HG02840 (cell line): ENCODE measurements at regions not wholly inside any gene's neighbourhood (a gene's known extent, or its start where the extent isn't known, plus 50 kb on each side); places are given as distances from the start of the nearest gene placed in this dataset.
"Not testable (repeated sequence)": the region's sequence is repeated elsewhere in the genome, so short reads cannot be mapped to it uniquely, and the experiment has no call there.

Experiments used
- ATAC-seq: cut with Tn5 transposase; IDR thresholded peaks from one replicate; pipeline ENCODE4 v1.9.1; 2021; ENCODE audit warnings: mild to moderate bottlenecking, moderate library complexity, moderate number of reproducible peaks; ENCODE audit not compliant: unreplicated experiment, low FRiP score

- no peak for ATAC-seq
These were observed 192.2 kb downstream of the MCHR2 start for GRCh38 chr6:99801805-99802204.

DNA sequence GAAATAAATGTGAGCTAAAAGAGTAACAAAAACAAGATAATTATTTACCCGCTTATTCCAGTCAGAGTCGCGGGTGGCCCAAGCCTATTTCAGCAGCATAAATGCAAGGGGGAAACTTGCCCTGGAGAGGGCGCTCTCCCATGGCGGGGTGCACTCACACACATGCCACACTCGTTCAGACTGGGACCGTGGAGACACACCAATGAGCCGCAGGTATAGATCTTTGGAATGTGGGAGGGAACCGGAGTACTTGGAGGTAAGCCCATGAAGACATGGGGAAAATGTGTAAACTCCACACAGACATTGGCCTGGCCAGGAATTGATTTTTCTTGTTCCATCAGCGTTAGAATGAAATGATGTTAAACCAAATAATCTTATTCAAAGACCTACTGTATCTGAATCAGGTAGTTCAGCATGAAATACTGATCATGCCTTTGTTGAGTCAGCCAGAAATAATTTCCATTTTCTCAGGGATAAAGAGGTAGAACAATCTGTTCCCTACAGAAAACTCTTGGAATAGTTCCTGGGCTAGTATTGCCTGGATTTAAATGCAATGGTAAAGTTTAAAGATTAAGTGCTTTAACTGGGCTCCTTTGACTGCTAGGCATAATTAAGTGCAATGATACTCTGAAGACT, 191.5 kb downstream of the MCHR2 start:
- ATAC-seq, result no peak

DNA sequence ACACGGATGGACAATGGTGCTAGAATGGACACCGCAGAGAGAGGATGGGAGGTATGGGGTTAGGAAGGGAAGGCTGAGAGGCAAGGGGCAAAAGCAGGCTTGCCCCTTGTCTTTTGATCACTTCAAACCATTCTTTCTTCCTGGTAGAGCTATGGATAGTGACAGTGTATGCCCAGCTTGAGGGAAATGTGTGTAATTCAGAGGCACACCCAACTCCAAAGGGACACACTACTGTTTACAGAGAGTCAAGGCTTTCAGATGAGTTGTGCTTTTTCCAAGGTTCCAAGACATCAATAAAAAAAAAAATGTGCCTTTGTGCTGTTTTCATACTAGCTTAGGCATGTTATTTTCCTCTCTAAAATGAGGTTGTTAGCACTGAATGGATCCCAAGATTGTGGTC, 185.0 kb downstream of the MCHR2 start:
- ATAC-seq, result no peak

DNA sequence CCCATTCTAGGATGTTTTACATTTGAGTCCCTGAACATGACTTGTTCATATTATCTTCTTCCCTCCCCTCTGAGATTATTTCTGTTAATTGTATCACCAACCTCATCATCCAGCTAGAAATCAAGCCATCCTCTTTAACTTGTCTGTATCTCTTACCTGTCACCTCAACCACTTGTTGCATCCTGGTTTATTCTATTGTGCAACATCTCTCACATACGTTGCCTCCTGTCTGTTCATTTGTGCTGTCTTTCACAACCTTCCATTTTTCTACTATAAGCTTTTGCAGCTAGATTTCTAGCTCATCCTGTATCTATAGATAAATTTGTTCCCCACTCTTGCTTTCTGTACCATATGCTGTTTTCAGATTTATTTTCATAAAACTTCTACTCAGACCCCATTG, 183.7 kb downstream of the MCHR2 start:
- ATAC-seq, result no peak

GRCh38 chr6:99810942-99811620, 182.9 kb downstream of the MCHR2 start:
- ATAC-seq, result no peak

GRCh38 chr6:99811636-99812035, 182.4 kb downstream of the MCHR2 start:
- ATAC-seq, result no peak

DNA sequence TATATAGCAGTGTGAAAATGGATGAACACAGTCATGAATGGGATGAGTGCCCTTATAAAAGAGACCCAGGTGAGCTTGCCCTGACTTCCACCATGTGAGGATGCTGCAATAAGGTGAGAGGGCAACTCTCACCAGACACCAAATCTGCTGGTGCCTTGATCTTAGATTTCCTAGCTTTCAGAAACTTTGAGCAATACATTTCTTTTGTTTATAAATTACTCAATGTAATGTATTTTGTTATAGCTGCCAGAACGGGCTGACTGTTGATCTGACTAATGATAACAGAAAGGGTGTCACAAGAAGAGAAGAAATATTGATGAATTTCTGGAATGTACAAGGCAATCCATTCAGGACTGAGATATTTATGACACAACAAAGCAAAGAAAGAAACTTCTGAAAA, 180.5 kb downstream of the MCHR2 start:
- no peak for ATAC-seq

- ATAC-seq, result no peak
These were observed 179.6 kb downstream of the MCHR2 start for GRCh38 chr6:99814230-99814928.

DNA sequence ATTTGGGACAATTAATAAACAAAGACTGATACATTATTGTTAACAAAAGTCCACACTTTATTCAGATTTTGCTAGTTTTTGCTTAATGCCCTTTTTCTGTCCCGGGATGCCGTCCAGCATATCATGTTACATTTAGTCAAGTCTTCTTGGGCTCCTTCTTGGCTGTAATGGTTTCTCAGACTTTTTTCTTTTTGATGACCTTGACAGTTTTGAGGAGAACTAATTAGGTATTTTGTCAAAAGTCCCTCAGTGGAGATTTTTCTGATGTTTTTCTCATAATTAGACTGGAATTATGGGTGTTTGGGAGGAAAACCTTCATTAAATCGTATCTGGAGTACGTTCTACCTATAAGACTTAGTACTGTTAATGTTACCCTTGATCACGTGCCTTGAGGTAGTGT, 177.2 kb downstream of the MCHR2 start:
- no peak for ATAC-seq

DNA sequence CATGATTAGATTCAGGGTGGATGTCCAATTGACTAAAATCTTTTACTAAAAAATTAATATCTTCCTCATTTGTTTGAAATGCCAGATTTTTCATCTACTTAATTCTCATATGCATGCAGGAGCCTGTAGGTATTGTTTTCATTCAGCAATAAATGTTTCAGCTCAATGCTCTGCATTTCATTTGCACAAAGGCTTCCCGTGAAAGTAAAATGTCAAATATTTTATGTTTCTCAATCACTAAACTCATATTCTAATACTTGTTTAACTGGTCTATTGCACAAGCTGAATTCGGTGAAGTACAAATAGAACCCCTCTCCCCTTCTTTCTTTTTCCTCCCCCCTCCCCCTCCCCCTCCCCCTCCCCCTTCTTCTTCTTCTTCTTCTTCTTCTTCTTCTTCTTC, 175.9 kb downstream of the MCHR2 start:
- no peak for ATAC-seq

DNA sequence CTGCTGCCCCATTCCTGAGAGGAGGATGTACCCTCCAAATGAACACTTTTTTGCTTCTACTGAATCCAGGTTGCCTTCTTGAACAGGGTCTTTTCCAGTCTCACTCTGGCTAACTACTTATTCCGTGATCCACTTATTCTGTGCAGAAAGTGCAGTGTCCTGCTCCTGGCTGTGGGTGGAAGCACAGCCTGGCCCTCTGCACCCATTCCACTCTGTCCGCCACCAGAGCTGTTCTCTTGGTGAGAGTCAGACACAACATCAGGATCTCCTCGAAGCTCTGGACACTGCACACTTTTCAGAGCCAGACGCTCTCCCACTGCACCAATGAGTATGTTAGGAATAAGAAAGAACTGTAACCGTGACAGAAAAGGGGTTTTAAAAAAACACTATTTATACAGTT, 174.2 kb downstream of the MCHR2 start:
- no peak for ATAC-seq

DNA sequence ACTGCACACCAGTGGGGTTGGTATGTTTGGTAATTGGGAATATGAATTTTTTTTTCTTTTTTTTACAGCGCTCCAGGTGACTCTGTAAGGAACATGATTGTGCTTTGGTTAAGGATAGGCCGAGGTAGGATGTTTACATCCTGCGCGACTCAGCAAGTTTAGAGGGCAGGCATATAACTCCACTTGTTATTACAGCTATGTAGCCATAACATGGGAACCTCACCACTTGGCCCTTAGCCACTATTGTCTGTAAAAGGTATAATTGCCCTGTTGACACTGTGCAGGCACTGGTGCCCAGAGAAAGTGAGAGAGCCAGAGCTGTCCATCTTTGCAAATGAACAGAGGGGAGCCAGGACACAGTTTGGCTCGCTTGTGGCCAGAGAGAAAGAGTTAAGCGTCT, 172.9 kb downstream of the MCHR2 start:
- no peak for ATAC-seq

DNA sequence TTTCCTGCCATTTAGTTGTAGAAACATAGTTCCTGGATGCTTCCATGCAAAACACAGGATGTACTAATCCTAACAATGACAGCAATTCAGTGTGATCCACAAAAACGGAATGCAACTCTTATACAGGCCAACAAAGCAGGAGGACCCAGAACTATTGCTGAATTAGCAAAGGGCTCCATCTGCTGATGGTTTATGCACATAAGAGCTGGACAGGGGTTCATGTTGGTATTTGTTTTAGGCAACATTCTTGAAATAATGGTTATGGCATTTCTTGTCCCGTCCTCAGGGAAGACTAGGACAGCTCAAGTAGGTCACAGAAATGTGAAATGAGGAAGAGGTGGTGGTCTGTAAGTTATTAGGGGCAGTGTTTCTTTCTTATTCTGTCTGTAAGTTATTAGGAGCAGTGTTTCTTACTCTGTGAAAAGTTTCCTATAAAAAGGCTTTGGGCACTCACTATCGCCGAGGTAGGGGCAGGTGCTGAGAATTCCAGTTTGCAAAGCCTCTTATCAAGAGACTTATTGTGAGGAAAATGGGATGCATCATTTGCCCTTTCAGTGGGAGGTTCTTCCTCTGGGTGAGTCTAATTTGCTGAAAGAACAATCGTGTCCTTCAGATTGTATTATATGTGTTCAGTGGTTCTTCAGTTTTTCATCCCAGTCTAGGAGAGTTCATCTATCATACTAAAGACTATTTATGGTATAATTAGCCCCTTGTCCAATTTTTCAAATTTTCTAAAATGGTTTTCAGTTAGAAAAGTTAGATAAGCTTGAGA, 171.1 kb downstream of the MCHR2 start:
- ATAC-seq, result no peak

DNA sequence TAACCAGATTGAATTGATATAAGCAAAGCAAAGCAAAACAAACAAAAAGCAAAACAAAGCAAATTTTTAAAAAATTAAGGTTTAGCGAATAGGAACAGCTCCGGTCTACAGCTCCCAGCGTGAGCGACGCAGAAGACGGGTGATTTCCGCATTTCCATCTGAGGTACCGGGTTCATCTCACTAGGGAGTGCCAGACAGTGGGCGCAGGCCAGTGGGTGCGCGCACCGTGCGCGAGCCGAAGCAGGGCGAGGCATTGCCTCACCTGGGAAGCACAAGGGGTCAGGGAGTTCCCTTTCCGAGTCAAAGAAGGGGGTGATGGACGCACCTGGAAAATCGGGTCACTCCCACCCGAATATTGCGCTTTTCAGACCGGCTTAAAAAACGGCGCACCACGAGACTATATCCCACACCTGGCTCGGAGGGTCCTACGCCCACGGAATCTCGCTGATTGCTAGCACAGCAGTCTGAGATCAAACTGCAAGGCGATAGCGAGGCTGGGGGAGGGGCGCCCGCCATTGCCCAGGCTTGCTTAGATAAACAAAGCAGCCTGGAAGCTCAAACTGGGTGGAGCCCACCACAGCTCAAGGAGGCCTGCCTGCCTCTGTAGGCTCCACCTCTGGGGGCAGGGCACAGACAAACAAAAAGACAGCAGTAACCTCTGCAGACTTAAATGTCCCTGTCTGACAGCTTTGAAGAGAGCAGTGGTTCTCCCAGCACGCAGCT, 170.3 kb downstream of the MCHR2 start:
- not testable (repeated sequence) for ATAC-seq

GRCh38 chr6:99833034-99833433, 161.0 kb downstream of the MCHR2 start:
- no peak for ATAC-seq

- ATAC-seq, result no peak
These were observed 157.6 kb downstream of the MCHR2 start for GRCh38 chr6:99836471-99836870.

- no peak for ATAC-seq
These were observed 155.4 kb downstream of the MCHR2 start for GRCh38 chr6:99838607-99839006.

DNA sequence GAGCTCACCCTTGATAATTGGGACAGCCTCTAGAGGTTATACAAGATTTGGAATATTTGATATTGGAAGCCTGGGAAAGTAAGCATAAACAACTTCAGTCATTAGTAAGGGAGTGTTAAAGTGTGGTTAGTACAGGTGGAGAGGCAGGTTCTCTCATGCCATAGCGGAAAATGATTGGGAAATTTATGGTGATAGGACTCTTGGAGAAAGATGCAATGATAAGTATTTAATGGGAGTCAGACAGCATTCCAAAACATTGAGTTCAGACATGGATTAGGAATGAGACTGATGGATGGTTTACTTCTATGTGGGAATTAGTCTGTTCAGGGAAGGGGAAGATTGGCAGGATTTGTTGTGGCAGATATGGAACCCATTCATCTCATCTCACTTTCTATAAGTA, 152.7 kb downstream of the MCHR2 start:
- ATAC-seq, result no peak

DNA sequence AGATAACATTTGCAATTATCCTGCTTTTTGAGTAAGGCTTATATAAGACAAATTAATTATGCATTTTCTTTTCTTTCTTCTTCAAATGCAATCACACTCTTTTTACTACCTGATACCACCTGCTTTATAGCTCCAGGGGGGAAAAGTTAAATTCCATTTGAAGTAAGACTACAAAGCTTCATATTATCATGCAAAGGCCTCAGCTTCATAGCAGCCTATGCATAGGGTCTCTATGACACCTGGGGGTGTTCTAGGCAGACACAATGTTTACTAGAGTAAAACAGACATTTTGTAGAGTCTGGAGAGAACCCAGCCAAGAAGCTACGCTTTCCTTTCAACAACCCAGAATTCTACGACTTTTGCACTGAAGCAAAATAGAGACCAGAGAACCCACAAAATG, 148.0 kb downstream of the MCHR2 start:
- no peak for ATAC-seq

- ATAC-seq, result no peak
These were observed 143.2 kb downstream of the MCHR2 start for GRCh38 chr6:99850841-99851240.
